ENCODE measurements at regions not wholly inside any gene's neighbourhood (a gene's known extent, or its start where the extent isn't known, plus 50 kb on each side); places are given as distances from the start of the nearest gene placed in this dataset.

- no peaks in the 10 kb centered on the region for H4K20me1 ChIP-seq (ENCODE audit: insufficient read depth, low read length)
- TF ChIP-seq, protein P1, sequence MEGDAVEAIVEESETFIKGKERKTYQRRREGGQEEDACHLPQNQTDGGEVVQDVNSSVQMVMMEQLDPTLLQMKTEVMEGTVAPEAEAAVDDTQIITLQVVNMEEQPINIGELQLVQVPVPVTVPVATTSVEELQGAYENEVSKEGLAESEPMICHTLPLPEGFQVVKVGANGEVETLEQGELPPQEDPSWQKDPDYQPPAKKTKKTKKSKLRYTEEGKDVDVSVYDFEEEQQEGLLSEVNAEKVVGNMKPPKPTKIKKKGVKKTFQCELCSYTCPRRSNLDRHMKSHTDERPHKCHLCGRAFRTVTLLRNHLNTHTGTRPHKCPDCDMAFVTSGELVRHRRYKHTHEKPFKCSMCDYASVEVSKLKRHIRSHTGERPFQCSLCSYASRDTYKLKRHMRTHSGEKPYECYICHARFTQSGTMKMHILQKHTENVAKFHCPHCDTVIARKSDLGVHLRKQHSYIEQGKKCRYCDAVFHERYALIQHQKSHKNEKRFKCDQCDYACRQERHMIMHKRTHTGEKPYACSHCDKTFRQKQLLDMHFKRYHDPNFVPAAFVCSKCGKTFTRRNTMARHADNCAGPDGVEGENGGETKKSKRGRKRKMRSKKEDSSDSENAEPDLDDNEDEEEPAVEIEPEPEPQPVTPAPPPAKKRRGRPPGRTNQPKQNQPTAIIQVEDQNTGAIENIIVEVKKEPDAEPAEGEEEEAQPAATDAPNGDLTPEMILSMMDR (IDR thresholded peaks at IDR 0.05; ENCODE audit: low read length) = no peak
- TF ChIP-seq EZH2 (IDR thresholded peaks at IDR 0.05; ENCODE audit: borderline replicate concordance, low read length) = no peak
- no peaks in the 10 kb centered on the region for H3K9me3 ChIP-seq (ENCODE audit: low read length)
- H3K9ac ChIP-seq (ENCODE audit: low read length) = no peak overlapping the region
- H2AFZ ChIP-seq (ENCODE audit: low read length) = no peak overlapping the region
- no peak overlapping the region for H3K4me2 ChIP-seq (ENCODE audit: low read length)
- H3K27me3 ChIP-seq (ENCODE audit: insufficient read depth, low read length) = no peaks in the 10 kb centered on the region
- no peaks in the 10 kb centered on the region for H3K4me1 ChIP-seq (ENCODE audit: insufficient read depth, low read length, severe bottlenecking)
- H3K4me3 ChIP-seq (ENCODE audit: low read depth, low read length, poor library complexity, severe bottlenecking) = no peak overlapping the region
- no peaks in the 10 kb centered on the region for H3K79me2 ChIP-seq (ENCODE audit: insufficient read depth, low read length)
- no peak overlapping the region for H3K27ac ChIP-seq (ENCODE audit: low read depth, low read length, poor library complexity, severe bottlenecking)
- no peaks in the 10 kb centered on the region for H3K9me2 ChIP-seq (ENCODE audit: low read depth, low read length)
- no peaks in the 10 kb centered on the region for H3K36me3 ChIP-seq (ENCODE audit: insufficient read depth, low read length)
- no peaks in the 10 kb centered on the region for H3F3A ChIP-seq (ENCODE audit: insufficient read depth, low read length)
Measured at GRCh38 chr4:71255976-71256375, 82.8 kb upstream of the SLC4A4 start.

DNA sequence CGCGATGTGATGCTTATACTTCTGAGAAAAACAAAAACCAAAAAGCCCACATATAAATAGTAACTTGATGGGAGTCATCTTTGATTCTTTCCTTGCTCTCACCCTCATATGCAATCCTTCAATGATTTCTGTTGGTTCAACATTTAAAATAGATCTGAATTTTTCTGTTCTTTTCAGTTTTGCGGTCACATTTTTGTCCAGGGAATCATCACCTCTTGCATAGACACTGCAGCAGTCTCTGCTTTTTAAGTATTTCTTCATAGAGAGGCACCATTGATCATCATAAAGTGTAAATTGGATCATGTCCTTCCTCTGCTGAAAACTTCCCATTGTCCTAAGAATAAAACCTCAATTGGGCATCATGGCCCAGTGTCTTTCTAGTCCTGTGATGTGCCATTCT lies 81.1 kb upstream of the SLC4A4 start:
- H3K27ac ChIP-seq (ENCODE audit: low read depth, low read length, poor library complexity, severe bottlenecking) = no peak overlapping the region
- no peaks in the 10 kb centered on the region for H3K9me2 ChIP-seq (ENCODE audit: low read depth, low read length)
- no peak overlapping the region for H3K4me2 ChIP-seq (ENCODE audit: low read length)
- TF ChIP-seq, protein P1 (IDR thresholded peaks at IDR 0.05; ENCODE audit: low read length) = no peak
- no peak for TF ChIP-seq EZH2 (IDR thresholded peaks at IDR 0.05; ENCODE audit: borderline replicate concordance, low read length)
- no peaks in the 10 kb centered on the region for H3F3A ChIP-seq (ENCODE audit: insufficient read depth, low read length)
- H3K36me3 ChIP-seq (ENCODE audit: insufficient read depth, low read length) = no peaks in the 10 kb centered on the region
- no peaks in the 10 kb centered on the region for H3K27me3 ChIP-seq (ENCODE audit: insufficient read depth, low read length)
- no peaks in the 10 kb centered on the region for H4K20me1 ChIP-seq (ENCODE audit: insufficient read depth, low read length)
- H3K79me2 ChIP-seq (ENCODE audit: insufficient read depth, low read length) = no peaks in the 10 kb centered on the region
- no peak overlapping the region for H2AFZ ChIP-seq (ENCODE audit: low read length)
- H3K9me3 ChIP-seq (ENCODE audit: low read length) = no peaks in the 10 kb centered on the region
- no peak overlapping the region for H3K4me3 ChIP-seq (ENCODE audit: low read depth, low read length, poor library complexity, severe bottlenecking)
- H3K9ac ChIP-seq (ENCODE audit: low read length) = no peak overlapping the region
- no peaks in the 10 kb centered on the region for H3K4me1 ChIP-seq (ENCODE audit: insufficient read depth, low read length, severe bottlenecking)

GRCh38 chr4:71258323-71258722 lies 80.5 kb upstream of the SLC4A4 start:
- TF ChIP-seq, protein P1 (IDR thresholded peaks at IDR 0.05; ENCODE audit: low read length) = no peak
- TF ChIP-seq EZH2 (IDR thresholded peaks at IDR 0.05; ENCODE audit: borderline replicate concordance, low read length) = no peak
- Histone ChIP-seq H3K27ac (ENCODE audit: low read depth, low read length, poor library complexity, severe bottlenecking) (no peak overlapping the region), H3K9me3 (ENCODE audit: low read length) (no peaks in the 10 kb centered on the region), H3K36me3 (ENCODE audit: insufficient read depth, low read length) (no peaks in the 10 kb centered on the region), H3K27me3 (ENCODE audit: insufficient read depth, low read length) (no peaks in the 10 kb centered on the region), H3K79me2 (ENCODE audit: insufficient read depth, low read length) (no peaks in the 10 kb centered on the region), H3K4me3 (ENCODE audit: low read depth, low read length, poor library complexity, severe bottlenecking) (no peak overlapping the region), H3F3A (ENCODE audit: insufficient read depth, low read length) (no peaks in the 10 kb centered on the region), H3K4me1 (ENCODE audit: insufficient read depth, low read length, severe bottlenecking) (no peaks in the 10 kb centered on the region), H2AFZ (ENCODE audit: low read length) (no peak overlapping the region), H3K4me2 (ENCODE audit: low read length) (no peak overlapping the region), H3K9ac (ENCODE audit: low read length) (no peak overlapping the region), H3K9me2 (ENCODE audit: low read depth, low read length) (no peaks in the 10 kb centered on the region), H4K20me1 (ENCODE audit: insufficient read depth, low read length) (no peaks in the 10 kb centered on the region)

Measured in OCI-LY1 (cell line).